Panc1 (cell line): ENCODE measurements at regions not wholly inside any gene's neighbourhood (a gene's known extent, or its start where the extent isn't known, plus 50 kb on each side); places are given as distances from the start of the nearest gene placed in this dataset.

Source experiments
- ATAC-seq: fragments of 200-7000 bp; cut with Tn5 transposase; 2 replicates; pipeline ENCODE4 v1.9.1; 2020; ENCODE audit warnings: mild to moderate bottlenecking, moderate library complexity
- BruUV-seq: library from RNA; stranded (reverse); fragments of 400-500 nt; replicated peaks from 2 replicates; lab custom pipeline; 2021; lab: Mats Ljungman, UMichigan
- CTCF ChIA-PET: fragments of 300-600 bp; sonication (Branson Sonifier 250); formaldehyde crosslinking; loops from one replicate; lab custom pipeline; 2022; ENCODE audit warnings: antibody characterized with exemption; lab: Charles Lee
- POLR2A ChIA-PET: fragments of 300-600 bp; sonication (Branson Sonifier 250); formaldehyde crosslinking; loops from one replicate; lab custom pipeline; 2022; ENCODE audit warnings: antibody characterized with exemption; lab: Charles Lee
- DNase-seq: peaks from one replicate; pipeline ENCODE4 v3.0.0-alpha.2; 2010; ENCODE audit warnings: low read depth, low spot score
- H3K27ac ChIP-seq: 2 replicates; pipeline ENCODE4 v1.5.1; 2011; ENCODE audit warnings: mild to moderate bottlenecking, low read length, inconsistent platforms
- H3K27me3 ChIP-seq: fragments of 200-500 bp; sonication (Bioruptor generic); 2 replicates; pipeline ENCODE4 v1.6.0; 2014; ENCODE audit warnings: low read length, inconsistent platforms; ENCODE audit not compliant: control insufficient read depth, insufficient read depth
- H3K36me3 ChIP-seq: fragments of 200-500 bp; sonication (Bioruptor generic); 2 replicates; pipeline ENCODE4 v1.5.1; 2014; ENCODE audit warnings: inconsistent platforms, mild to moderate bottlenecking, low read length, moderate library complexity; ENCODE audit not compliant: control insufficient read depth, insufficient read depth
- H3K4me1 ChIP-seq: 2 replicates; pipeline ENCODE4 v1.5.1; 2011; ENCODE audit warnings: inconsistent platforms, mild to moderate bottlenecking, low read length, moderate library complexity; ENCODE audit not compliant: control insufficient read depth, insufficient read depth
- H3K4me3 ChIP-seq, 2 experiments: 2 replicates each; pipeline ENCODE4 v1.5.1; 2011 to 2012; ENCODE audit warnings: low read depth in 2 of 2, low read length in 2 of 2, mild to moderate bottlenecking in 2 of 2, inconsistent platforms in 1 of 2, moderate library complexity in 1 of 2
- H3K9me3 ChIP-seq: fragments of 200-500 bp; sonication (Bioruptor generic); 2 replicates; pipeline ENCODE4 v1.5.1; 2014; ENCODE audit warnings: low read depth, mild to moderate bottlenecking, inconsistent platforms, low read length, moderate library complexity; ENCODE audit not compliant: control insufficient read depth, insufficient read depth
- POLR2AphosphoS5 ChIP-seq: IDR thresholded peaks from 2 replicates; pipeline ENCODE4 v1.6.1; 2012; ENCODE audit warnings: mild to moderate bottlenecking, low read depth, low read length, moderate library complexity
- SIN3A ChIP-seq: IDR thresholded peaks from 2 replicates; pipeline ENCODE4 v1.6.1; 2012; ENCODE audit warnings: low read depth, mild to moderate bottlenecking, low read length, moderate library complexity, borderline replicate concordance; ENCODE audit not compliant: insufficient read depth
- TCF7L2 ChIP-seq: IDR thresholded peaks from 2 replicates; pipeline ENCODE4 v1.6.1; 2011; ENCODE audit warnings: mild to moderate bottlenecking, low read depth, low read length, inconsistent platforms
- in situ Hi-C: cut with HindIII; loops from 2 replicates; pipeline ENCODE4 v1.10.0; 2016; ENCODE audit warnings: low sequenced_read_pairs, low pct_unique_long_range_greater_than_20kb
- intact Hi-C: fragments of 100-400 bp; cut with micrococcal nuclease; formaldehyde crosslinking; loops from one replicate; pipeline ENCODE4 v1.10.0; 2022; ENCODE audit not compliant: unreplicated experiment
- TF ChIP-seq, protein P1 (sequence below): fragments of 450-650 bp; IDR thresholded peaks from 2 replicates; pipeline ENCODE4 v1.5.1; 2017; ENCODE audit warnings: mild to moderate bottlenecking
- TF ChIP-seq, protein P2 (sequence below), 2 experiments: IDR thresholded peaks; 2 replicates each; pipeline ENCODE4 v1.6.1; 2011 to 2012; ENCODE audit warnings: low read depth in 2 of 2, control low read depth in 1 of 2, low read length in 1 of 2, mild to moderate bottlenecking in 1 of 2, moderate library complexity in 1 of 2; ENCODE audit not compliant: insufficient read depth in 1 of 2

DNA sequence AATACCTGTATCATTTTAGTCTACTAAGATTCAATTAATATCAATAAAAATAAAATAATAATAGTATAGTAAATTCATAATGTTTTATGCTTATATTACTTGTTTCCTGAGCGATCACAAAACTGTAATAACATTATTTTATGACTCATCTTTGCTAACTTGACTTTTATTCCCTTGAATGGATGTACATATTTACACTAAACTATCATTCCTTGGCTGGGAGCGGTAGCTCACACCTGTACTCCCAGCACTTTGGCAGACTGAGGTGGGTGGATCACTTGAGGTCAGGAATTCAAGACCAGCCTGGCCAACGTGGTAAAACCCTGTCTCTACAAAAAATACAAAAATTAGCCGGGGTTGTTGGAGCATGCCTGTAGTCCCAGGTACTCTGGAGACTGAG lies 104.0 kb upstream of the SLC34A2 start:
- Histone ChIP-seq H3K36me3 (no peaks in the 10 kb centered on the region), H3K27me3 (no peaks in the 10 kb centered on the region), H3K27ac (no peak overlapping the region), H3K4me1 (no peaks in the 10 kb centered on the region), H3K9me3 (no peaks in the 10 kb centered on the region), H3K4me3 (no peak overlapping the region)
- CTCF ChIA-PET: interaction anchor here (0.5 kb wide), 1 partner anchor 263 kb away, joined by 3 read pairs; no protein-coding TSS in a partner anchor
- ATAC-seq (no peak), DNase-seq (no peak)
- TF ChIP-seq TCF7L2: no peak
- TF ChIP-seq, protein P1, sequence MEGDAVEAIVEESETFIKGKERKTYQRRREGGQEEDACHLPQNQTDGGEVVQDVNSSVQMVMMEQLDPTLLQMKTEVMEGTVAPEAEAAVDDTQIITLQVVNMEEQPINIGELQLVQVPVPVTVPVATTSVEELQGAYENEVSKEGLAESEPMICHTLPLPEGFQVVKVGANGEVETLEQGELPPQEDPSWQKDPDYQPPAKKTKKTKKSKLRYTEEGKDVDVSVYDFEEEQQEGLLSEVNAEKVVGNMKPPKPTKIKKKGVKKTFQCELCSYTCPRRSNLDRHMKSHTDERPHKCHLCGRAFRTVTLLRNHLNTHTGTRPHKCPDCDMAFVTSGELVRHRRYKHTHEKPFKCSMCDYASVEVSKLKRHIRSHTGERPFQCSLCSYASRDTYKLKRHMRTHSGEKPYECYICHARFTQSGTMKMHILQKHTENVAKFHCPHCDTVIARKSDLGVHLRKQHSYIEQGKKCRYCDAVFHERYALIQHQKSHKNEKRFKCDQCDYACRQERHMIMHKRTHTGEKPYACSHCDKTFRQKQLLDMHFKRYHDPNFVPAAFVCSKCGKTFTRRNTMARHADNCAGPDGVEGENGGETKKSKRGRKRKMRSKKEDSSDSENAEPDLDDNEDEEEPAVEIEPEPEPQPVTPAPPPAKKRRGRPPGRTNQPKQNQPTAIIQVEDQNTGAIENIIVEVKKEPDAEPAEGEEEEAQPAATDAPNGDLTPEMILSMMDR: no peak
- TF ChIP-seq POLR2AphosphoS5: no peak
- TF ChIP-seq SIN3A: no peak
- TF ChIP-seq, protein P2, sequence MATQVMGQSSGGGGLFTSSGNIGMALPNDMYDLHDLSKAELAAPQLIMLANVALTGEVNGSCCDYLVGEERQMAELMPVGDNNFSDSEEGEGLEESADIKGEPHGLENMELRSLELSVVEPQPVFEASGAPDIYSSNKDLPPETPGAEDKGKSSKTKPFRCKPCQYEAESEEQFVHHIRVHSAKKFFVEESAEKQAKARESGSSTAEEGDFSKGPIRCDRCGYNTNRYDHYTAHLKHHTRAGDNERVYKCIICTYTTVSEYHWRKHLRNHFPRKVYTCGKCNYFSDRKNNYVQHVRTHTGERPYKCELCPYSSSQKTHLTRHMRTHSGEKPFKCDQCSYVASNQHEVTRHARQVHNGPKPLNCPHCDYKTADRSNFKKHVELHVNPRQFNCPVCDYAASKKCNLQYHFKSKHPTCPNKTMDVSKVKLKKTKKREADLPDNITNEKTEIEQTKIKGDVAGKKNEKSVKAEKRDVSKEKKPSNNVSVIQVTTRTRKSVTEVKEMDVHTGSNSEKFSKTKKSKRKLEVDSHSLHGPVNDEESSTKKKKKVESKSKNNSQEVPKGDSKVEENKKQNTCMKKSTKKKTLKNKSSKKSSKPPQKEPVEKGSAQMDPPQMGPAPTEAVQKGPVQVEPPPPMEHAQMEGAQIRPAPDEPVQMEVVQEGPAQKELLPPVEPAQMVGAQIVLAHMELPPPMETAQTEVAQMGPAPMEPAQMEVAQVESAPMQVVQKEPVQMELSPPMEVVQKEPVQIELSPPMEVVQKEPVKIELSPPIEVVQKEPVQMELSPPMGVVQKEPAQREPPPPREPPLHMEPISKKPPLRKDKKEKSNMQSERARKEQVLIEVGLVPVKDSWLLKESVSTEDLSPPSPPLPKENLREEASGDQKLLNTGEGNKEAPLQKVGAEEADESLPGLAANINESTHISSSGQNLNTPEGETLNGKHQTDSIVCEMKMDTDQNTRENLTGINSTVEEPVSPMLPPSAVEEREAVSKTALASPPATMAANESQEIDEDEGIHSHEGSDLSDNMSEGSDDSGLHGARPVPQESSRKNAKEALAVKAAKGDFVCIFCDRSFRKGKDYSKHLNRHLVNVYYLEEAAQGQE (IDR thresholded peaks at IDR 0.05; ENCODE audit: insufficient read depth in 1 of 2, low read depth in 2 of 2, low read length in 1 of 2): no peak
- BruUV-seq: no TSS peak
- POLR2A ChIA-PET: no interaction called here
- intact Hi-C loops (no loop called here), in situ Hi-C loops (no loop called here)

DNA sequence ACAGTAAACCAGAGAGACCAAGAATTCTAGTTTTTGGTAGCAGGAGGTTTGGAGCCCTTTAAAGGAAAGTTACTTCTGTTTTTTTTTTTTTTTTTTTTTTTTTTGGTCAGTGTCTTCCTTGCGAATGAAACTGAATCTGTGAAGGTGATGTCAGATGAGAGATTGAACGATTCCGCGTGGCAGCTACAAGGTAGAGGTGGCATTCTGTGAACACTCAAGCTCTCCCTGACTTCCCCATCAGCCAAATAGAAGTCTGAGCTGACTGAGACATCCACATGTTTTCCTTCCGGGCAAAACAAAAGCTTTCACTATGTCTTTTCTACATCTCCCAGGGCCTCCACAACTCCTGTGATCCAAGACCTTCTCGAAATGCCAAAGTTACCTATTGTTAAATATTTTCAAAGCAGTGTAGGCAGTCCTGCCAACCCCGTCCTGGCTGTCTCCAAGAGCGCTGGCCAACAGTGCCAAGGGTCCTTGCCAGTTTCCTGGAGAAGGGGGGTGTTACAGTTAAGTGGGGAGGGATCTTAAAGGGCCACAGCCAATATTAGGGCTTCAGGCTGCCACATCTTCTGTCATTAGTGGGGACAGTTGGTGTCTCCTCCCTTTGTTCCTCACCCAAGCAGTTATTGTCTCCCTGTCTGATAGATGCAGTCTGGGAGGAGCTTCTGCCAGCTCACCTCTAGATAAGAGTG lies 102.9 kb upstream of the SLC34A2 start:
- no peak for DNase-seq
- Histone ChIP-seq H3K27me3 (no peaks in the 10 kb centered on the region), H3K4me3 (no peak overlapping the region), H3K4me1 (no peaks in the 10 kb centered on the region), H3K36me3 (no peaks in the 10 kb centered on the region), H3K27ac (no peak overlapping the region), H3K9me3 (no peaks in the 10 kb centered on the region)
- BruUV-seq: no TSS peak
- ChIA-PET CTCF (no interaction called here), POLR2A (no interaction called here)
- intact Hi-C loops: no loop called here
- TF ChIP-seq TCF7L2 (no peak), POLR2AphosphoS5 (no peak), SIN3A (no peak)
- TF ChIP-seq, protein P2 (IDR thresholded peaks at IDR 0.05; ENCODE audit: insufficient read depth in 1 of 2, low read depth in 2 of 2, low read length in 1 of 2): no peak
- TF ChIP-seq, protein P1: no peak
- no peak for ATAC-seq
- in situ Hi-C loops: no loop called here
